KOPT-K1 (cell line): ENCODE measurements at regions not wholly inside any gene's neighbourhood (a gene's known extent, or its start where the extent isn't known, plus 50 kb on each side); places are given as distances from the start of the nearest gene placed in this dataset.
"Not testable (repeated sequence)": the region's sequence is repeated elsewhere in the genome, so short reads cannot be mapped to it uniquely, and the experiment has no call there.

Experiments used
- H3K27ac ChIP-seq: fragments of 200-600 bp; sonication (generic); 2 replicates; pipeline ENCODE4 v1.5.1; 2016; ENCODE audit warnings: antibody characterized with exemption, mild to moderate bottlenecking, low read depth, low read length; ENCODE audit not compliant: poor library complexity, severe bottlenecking
- H3K36me3 ChIP-seq: fragments of 200-600 bp; sonication (generic); 2 replicates; pipeline ENCODE4 v1.5.1; 2017; ENCODE audit warnings: antibody characterized with exemption, mild to moderate bottlenecking, low read length, moderate library complexity; ENCODE audit not compliant: insufficient read depth
- H3K9me3 ChIP-seq: fragments of 200-600 bp; sonication (generic); 2 replicates; pipeline ENCODE4 v1.5.1; 2017; ENCODE audit warnings: antibody characterized with exemption, low read length, mild to moderate bottlenecking; ENCODE audit not compliant: insufficient read depth, poor library complexity, severe bottlenecking

- H3K9me3 ChIP-seq, result peaks cover 9% of the 10 kb centered on the region
- H3K36me3 ChIP-seq, result no peaks in the 10 kb centered on the region
- H3K27ac ChIP-seq, result no peak overlapping the region
Observed at GRCh38 chr4:184335520-184335919, 117.8 kb upstream of the ENPP6 start.

- H3K27ac ChIP-seq, H3K36me3 ChIP-seq, H3K9me3 ChIP-seq: not testable (repeated sequence)
Observed at GRCh38 chr4:184333446-184333845, 115.8 kb upstream of the ENPP6 start.

GRCh38 chr4:184331268-184331995 lies 113.8 kb upstream of the ENPP6 start:
- H3K9me3 ChIP-seq, result no peaks in the 10 kb centered on the region
- H3K36me3 ChIP-seq, result no peaks in the 10 kb centered on the region
- H3K27ac ChIP-seq, result no peak overlapping the region

GRCh38 chr4:184330517-184331094 lies 112.9 kb upstream of the ENPP6 start:
- not testable (repeated sequence) for H3K27ac ChIP-seq

GRCh38 chr4:184329659-184330400 lies 112.2 kb upstream of the ENPP6 start:
- Histone ChIP-seq H3K27ac (no peak overlapping the region), H3K36me3 (no peaks in the 10 kb centered on the region), H3K9me3 (no peaks in the 10 kb centered on the region)

More at GRCh38 chr4:184330517-184331094, 112.9 kb upstream of the ENPP6 start:
- H3K9me3 ChIP-seq, H3K36me3 ChIP-seq: not testable (repeated sequence)

GRCh38 chr4:184329235-184329634 lies 111.6 kb upstream of the ENPP6 start:
- Histone ChIP-seq H3K36me3 (no peaks in the 10 kb centered on the region), H3K27ac (no peak overlapping the region), H3K9me3 (no peaks in the 10 kb centered on the region)

- no peaks in the 10 kb centered on the region for H3K36me3 ChIP-seq
- no peaks in the 10 kb centered on the region for H3K9me3 ChIP-seq
- H3K27ac ChIP-seq, result no peak overlapping the region
Observed at GRCh38 chr4:184328022-184328736, 110.5 kb upstream of the ENPP6 start.

- Histone ChIP-seq H3K27ac (no peak overlapping the region), H3K36me3 (no peaks in the 10 kb centered on the region), H3K9me3 (no peaks in the 10 kb centered on the region)
Observed at GRCh38 chr4:184324939-184325477, 107.3 kb upstream of the ENPP6 start.

- H3K36me3 ChIP-seq, result no peaks in the 10 kb centered on the region
- no peak overlapping the region for H3K27ac ChIP-seq
- H3K9me3 ChIP-seq, result no peaks in the 10 kb centered on the region
Observed at GRCh38 chr4:184322328-184323025, 104.8 kb upstream of the ENPP6 start.

GRCh38 chr4:184320631-184321030 lies 103.0 kb upstream of the ENPP6 start:
- no peaks in the 10 kb centered on the region for H3K36me3 ChIP-seq
- H3K9me3 ChIP-seq, result no peaks in the 10 kb centered on the region
- H3K27ac ChIP-seq, result no peak overlapping the region

- H3K9me3 ChIP-seq, result no peaks in the 10 kb centered on the region
- H3K27ac ChIP-seq, result no peak overlapping the region
- no peaks in the 10 kb centered on the region for H3K36me3 ChIP-seq
Observed at GRCh38 chr4:184318852-184319251, 101.2 kb upstream of the ENPP6 start.

GRCh38 chr4:184317234-184317918 lies 99.7 kb upstream of the ENPP6 start:
- Histone ChIP-seq H3K9me3 (no peaks in the 10 kb centered on the region), H3K27ac (no peak overlapping the region), H3K36me3 (no peaks in the 10 kb centered on the region)

- Histone ChIP-seq H3K9me3 (no peaks in the 10 kb centered on the region), H3K36me3 (no peaks in the 10 kb centered on the region), H3K27ac (no peak overlapping the region)
Observed at GRCh38 chr4:184316821-184317220, 99.1 kb upstream of the ENPP6 start.
